Common myeloid progenitor, CD34-positive (primary cell): ENCODE measurements at regions not wholly inside any gene's neighbourhood (a gene's known extent, or its start where the extent isn't known, plus 50 kb on each side); places are given as distances from the start of the nearest gene placed in this dataset.
"Not testable (repeated sequence)": the region's sequence is repeated elsewhere in the genome, so short reads cannot be mapped to it uniquely, and the experiment has no call there.

Experiments
- CTCF ChIA-PET: fragments of 350-600 bp; sonication (Branson Sonifier 250); formaldehyde crosslinking; loops from one replicate; lab custom pipeline; 2021; ENCODE audit warnings: antibody characterized with exemption; lab: Charles Lee
- POLR2A ChIA-PET: fragments of 350-600 bp; sonication (Branson Sonifier 250); formaldehyde crosslinking; loops from one replicate; lab custom pipeline; 2021; ENCODE audit warnings: antibody characterized with exemption; lab: Charles Lee
- DNase-seq, 3 donors: peaks; one replicate each; pipeline versions ENCODE4 v3.0.0 to v3.0.0-alpha.2; 2013
- H3K27ac ChIP-seq, 2 experiments: 1 replicate in 1 of 2; 2 replicates in 1 of 2; pipeline ENCODE4 v1.7.0; 2013; ENCODE audit warnings: inconsistent platforms in 2 of 2, low read length in 2 of 2, mild to moderate bottlenecking in 2 of 2, low read depth in 1 of 2, moderate library complexity in 1 of 2; ENCODE audit not compliant: severe bottlenecking in 2 of 2, insufficient read depth in 1 of 2, poor library complexity in 1 of 2
- H3K27me3 ChIP-seq, 5 experiments: replicated peaks in 2 of 5; 1 replicate in 3 of 5; 2 replicates in 2 of 5; pipeline versions ENCODE4 v1.6.1 to v1.7.0; 2013; ENCODE audit warnings: low read length in 4 of 5, mild to moderate bottlenecking in 2 of 5, moderate library complexity in 2 of 5, inconsistent platforms in 1 of 5; ENCODE audit not compliant: insufficient read depth in 5 of 5, control insufficient read depth in 4 of 5
- H3K36me3 ChIP-seq, 4 experiments: 1 replicate in 2 of 4; 2 replicates in 2 of 4; pipeline versions ENCODE4 v1.6.1 to v1.7.0; 2013; ENCODE audit warnings: low read length in 3 of 4, control low read depth in 1 of 4, mild to moderate bottlenecking in 1 of 4; ENCODE audit not compliant: control insufficient read depth in 4 of 4, insufficient read depth in 4 of 4
- H3K4me1 ChIP-seq, 4 experiments: 1 replicate in 3 of 4; 2 replicates in 1 of 4; pipeline versions ENCODE4 v1.6.1 to v1.7.1; 2013; ENCODE audit warnings: low read length in 3 of 4, mild to moderate bottlenecking in 3 of 4, control low read depth in 1 of 4, inconsistent platforms in 1 of 4, moderate library complexity in 1 of 4; ENCODE audit not compliant: control insufficient read depth in 4 of 4, insufficient read depth in 4 of 4; ENCODE audit errors: control extremely low read depth in 1 of 4
- H3K4me3 ChIP-seq, 7 experiments: 1 replicate in 4 of 7; 2 replicates in 3 of 7; pipeline versions ENCODE4 v1.5.1 to v1.7.0; 2013; ENCODE audit warnings: mild to moderate bottlenecking in 7 of 7, low read length in 6 of 7, moderate library complexity in 6 of 7, inconsistent platforms in 2 of 7, low read depth in 2 of 7, control low read depth in 1 of 7; ENCODE audit not compliant: insufficient read depth in 4 of 7, control insufficient read depth in 1 of 7; ENCODE audit errors: extremely low read depth in 1 of 7
- H3K9me3 ChIP-seq, 5 experiments: 1 replicate in 4 of 5; 2 replicates in 1 of 5; pipeline versions ENCODE4 v1.6.1 to v1.7.1; 2013; ENCODE audit warnings: low read length in 4 of 5, mild to moderate bottlenecking in 2 of 5, inconsistent platforms in 1 of 5, low read depth in 1 of 5, moderate library complexity in 1 of 5; ENCODE audit not compliant: control insufficient read depth in 4 of 5, insufficient read depth in 2 of 5; ENCODE audit errors: control extremely low read depth in 1 of 5
- WGBS: methylation state at CpG from one replicate; pipeline ENCODE4 v1.1.5; 2013; ENCODE audit not compliant: insufficient coverage; 5-methylcytosine and 5-hydroxymethylcytosine counted together

DNA sequence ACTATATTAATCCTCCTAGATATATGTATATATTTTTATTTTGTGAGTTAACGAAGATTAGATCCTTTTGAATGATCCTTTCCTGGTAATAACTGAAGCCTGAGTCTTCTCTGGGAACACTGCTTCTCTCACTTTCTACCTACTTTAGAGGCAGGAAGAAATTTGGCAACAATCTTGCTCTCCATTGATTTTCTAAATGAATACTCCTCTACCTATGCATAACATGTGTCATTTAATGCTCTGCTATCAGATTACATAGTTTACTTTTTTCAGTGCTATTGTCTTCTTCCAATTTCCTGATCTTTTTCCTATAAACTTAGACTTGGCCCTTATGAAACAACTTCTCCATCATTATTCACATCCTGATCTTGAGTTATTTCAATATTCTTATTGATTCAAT is 60.4 kb upstream of the PDHA2 start:
- Histone ChIP-seq H3K27ac (no peak overlapping the region), H3K27me3 (no peaks in the 10 kb centered on the region), H3K36me3 (no peaks in the 10 kb centered on the region), H3K9me3 (no peaks in the 10 kb centered on the region), H3K4me1 (no peaks in the 10 kb centered on the region), H3K4me3 (no peak overlapping the region)
- no peak for DNase-seq
- ChIA-PET CTCF (no interaction called here), POLR2A (no interaction called here)
- WGBS, result no CpG with 5 or more reads among the region's 1 CpG

DNA sequence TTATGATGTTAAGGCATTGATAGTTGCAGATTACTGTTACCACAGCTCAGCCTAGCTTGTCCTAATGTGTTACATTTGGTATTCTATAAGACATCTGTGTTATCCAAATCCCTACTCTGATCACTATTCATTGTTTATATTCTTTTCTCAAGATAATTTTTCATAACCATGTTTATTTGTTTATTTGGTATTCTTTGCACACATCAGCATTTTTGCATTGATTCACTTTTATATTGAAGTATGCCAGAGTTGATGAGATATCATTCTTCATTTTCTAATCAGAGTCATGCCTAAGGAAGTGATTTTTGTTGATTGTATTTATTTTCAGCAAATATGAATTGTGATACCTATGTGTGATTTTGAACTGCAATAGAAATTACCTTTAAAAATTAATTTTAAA is 61.2 kb upstream of the PDHA2 start:
- POLR2A ChIA-PET, result no interaction called here
- no peaks in the 10 kb centered on the region for H3K36me3 ChIP-seq
- H3K27me3 ChIP-seq, result no peaks in the 10 kb centered on the region
- CTCF ChIA-PET, result no interaction called here
- H3K4me1 ChIP-seq, result no peaks in the 10 kb centered on the region
- H3K4me3 ChIP-seq, result no peak overlapping the region
- H3K27ac ChIP-seq, result no peak overlapping the region
- DNase-seq, result no peak
- no peaks in the 10 kb centered on the region for H3K9me3 ChIP-seq

- H3K9me3 ChIP-seq, H3K4me3 ChIP-seq, H3K27ac ChIP-seq, DNase-seq, CTCF ChIA-PET, H3K36me3 ChIP-seq, POLR2A ChIA-PET, H3K4me1 ChIP-seq, H3K27me3 ChIP-seq: not testable (repeated sequence)
- 100% methylated on average over 1 of the region's 3 CpGs for WGBS
Measured at GRCh38 chr4:95770605-95771004, 69.3 kb upstream of the PDHA2 start.

- Histone ChIP-seq H3K27me3 (no peaks in the 10 kb centered on the region), H3K27ac (no peak overlapping the region), H3K4me1 (no peaks in the 10 kb centered on the region), H3K36me3 (no peaks in the 10 kb centered on the region), H3K4me3 (no peak overlapping the region), H3K9me3 (peaks cover 0 to 6% (median 0%) of the 10 kb centered on the region in 5 experiments)
- POLR2A ChIA-PET, result no interaction called here
- DNase-seq, result no peak
- CTCF ChIA-PET, result no interaction called here
- WGBS, result 100% methylated on average over 2 of the region's 3 CpGs
Measured at GRCh38 chr4:95764961-95765360, 74.9 kb upstream of the PDHA2 start.

- Histone ChIP-seq H3K27ac (no peak overlapping the region), H3K27me3 (no peaks in the 10 kb centered on the region), H3K36me3 (no peaks in the 10 kb centered on the region), H3K4me1 (peaks cover 0 to 7% (median 0%) of the 10 kb centered on the region in 4 experiments), H3K4me3 (no peak overlapping the region), H3K9me3 (peaks cover 0 to 6% (median 0%) of the 10 kb centered on the region in 5 experiments)
- CTCF ChIA-PET, result no interaction called here
- WGBS, result 100% methylated on average over 2 of the region's 3 CpGs
- DNase-seq, result no peak
- POLR2A ChIA-PET, result no interaction called here
Measured at GRCh38 chr4:95761871-95762270, 78.0 kb upstream of the PDHA2 start.

DNA sequence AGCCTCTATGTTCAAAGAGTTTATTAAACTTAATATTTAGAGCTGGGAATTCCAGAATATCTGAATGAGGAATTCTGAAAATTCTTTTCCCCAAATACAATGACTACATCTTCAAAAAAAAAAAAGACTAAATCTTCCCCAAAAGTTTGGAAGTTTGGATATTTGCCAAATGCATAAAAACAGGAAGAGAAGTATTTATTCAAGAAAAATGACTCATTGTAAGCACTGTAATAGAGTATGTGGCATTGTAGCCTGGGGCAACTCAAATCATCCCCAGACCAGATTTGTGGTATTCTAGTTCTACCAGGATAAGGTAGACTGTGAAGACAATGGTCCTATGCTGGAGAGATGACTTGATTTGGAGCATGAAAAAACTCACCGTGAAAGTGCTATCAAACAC is 78.5 kb upstream of the PDHA2 start:
- H3K36me3 ChIP-seq, result no peaks in the 10 kb centered on the region
- peaks cover 0 to 7% (median 0%) of the 10 kb centered on the region in 4 experiments for H3K4me1 ChIP-seq
- WGBS, result 88% methylated on average over 1 of the region's 1 CpG
- CTCF ChIA-PET, result no interaction called here
- peak in 1 of 3 donors; percentile 0 for DNase-seq
- H3K4me3 ChIP-seq, result no peak overlapping the region
- POLR2A ChIA-PET, result no interaction called here
- no peaks in the 10 kb centered on the region for H3K27me3 ChIP-seq
- peaks cover 0 to 6% (median 0%) of the 10 kb centered on the region in 5 experiments for H3K9me3 ChIP-seq
- no peak overlapping the region for H3K27ac ChIP-seq

GRCh38 chr4:95760646-95761045 is 79.2 kb upstream of the PDHA2 start:
- H3K4me3 ChIP-seq, H3K4me1 ChIP-seq, H3K36me3 ChIP-seq, H3K9me3 ChIP-seq, H3K27me3 ChIP-seq, H3K27ac ChIP-seq, POLR2A ChIA-PET, DNase-seq: not testable (repeated sequence)
- WGBS, result no CpG with 5 or more reads among the region's 1 CpG
- CTCF ChIA-PET, result interaction anchor here (0.9 kb wide), 1 partner anchor 76 kb away, joined by 3 read pairs; no protein-coding TSS in a partner anchor
